PC-3 (cell line): ENCODE measurements at regions not wholly inside any gene's neighbourhood (a gene's known extent, or its start where the extent isn't known, plus 50 kb on each side); places are given as distances from the start of the nearest gene placed in this dataset.
"Not testable (repeated sequence)": the region's sequence is repeated elsewhere in the genome, so short reads cannot be mapped to it uniquely, and the experiment has no call there.

Experiments
- ATAC-seq: fragments of 200-7000 bp; cut with Tn5 transposase; 2 replicates; pipeline ENCODE4 v1.9.1; 2020; ENCODE audit warnings: mild to moderate bottlenecking, moderate library complexity
- BruUV-seq: library from RNA; stranded (reverse); fragments of 400-500 nt; replicated peaks from 2 replicates; lab custom pipeline; 2021; lab: Mats Ljungman, UMichigan
- CTCF ChIA-PET: fragments of 300-600 bp; sonication (Branson Sonifier 250); formaldehyde crosslinking; loops from one replicate; lab custom pipeline; 2022; ENCODE audit warnings: antibody characterized with exemption; lab: Charles Lee
- POLR2A ChIA-PET: fragments of 300-600 bp; sonication (Branson Sonifier 250); formaldehyde crosslinking; loops from one replicate; lab custom pipeline; 2022; ENCODE audit warnings: antibody characterized with exemption; ENCODE audit not compliant: unreplicated experiment; lab: Charles Lee
- DNase-seq: peaks from one replicate; pipeline ENCODE4 v3.0.0-alpha.2; 2015
- H2AFZ ChIP-seq: fragments of 300-600 bp; sonication (generic); 2 replicates; pipeline ENCODE4 v1.6.0; 2016; ENCODE audit warnings: antibody characterized with exemption, low read length
- H3F3A ChIP-seq: fragments of 300-600 bp; sonication (generic); one replicate; pipeline ENCODE4 v1.6.0; 2017; ENCODE audit warnings: antibody characterized with exemption, low read length, control low read depth, mild to moderate bottlenecking; ENCODE audit not compliant: unreplicated experiment
- H3K27ac ChIP-seq: fragments of 300-600 bp; sonication (generic); 2 replicates; pipeline ENCODE4 v1.5.1; 2016; ENCODE audit warnings: mild to moderate bottlenecking, low read length
- H3K27me3 ChIP-seq: fragments of 300-600 bp; sonication (generic); 2 replicates; pipeline ENCODE4 v1.6.1; 2016; ENCODE audit warnings: low read length, mixed read lengths
- H3K36me3 ChIP-seq: fragments of 300-600 bp; sonication (generic); 2 replicates; pipeline ENCODE4 v1.6.1; 2016; ENCODE audit warnings: low read depth, mixed run types, low read length, mixed read lengths
- H3K4me1 ChIP-seq: fragments of 300-600 bp; sonication (generic); 2 replicates; pipeline ENCODE4 v1.5.1; 2016; ENCODE audit warnings: low read length; ENCODE audit not compliant: insufficient read depth
- H3K4me2 ChIP-seq: fragments of 300-600 bp; sonication (generic); 2 replicates; pipeline ENCODE4 v1.6.0; 2016; ENCODE audit warnings: low read length
- H3K4me3 ChIP-seq: fragments of 300-600 bp; sonication (generic); 2 replicates; pipeline ENCODE4 v1.5.1; 2016; ENCODE audit warnings: mild to moderate bottlenecking, low read length, mixed read lengths
- H3K79me2 ChIP-seq: fragments of 300-600 bp; sonication (generic); 2 replicates; pipeline ENCODE4 v1.6.1; 2017; ENCODE audit warnings: low read length, mixed read lengths
- H3K9ac ChIP-seq: fragments of 300-600 bp; sonication (generic); 2 replicates; pipeline ENCODE4 v1.6.0; 2016; ENCODE audit warnings: mild to moderate bottlenecking, low read length
- H3K9me2 ChIP-seq: fragments of 300-600 bp; sonication (generic); replicated peaks from 2 replicates; pipeline ENCODE4 v1.6.1; 2016; ENCODE audit warnings: mixed run types, low read length, mixed read lengths
- H3K9me3 ChIP-seq: fragments of 300-600 bp; sonication (generic); 2 replicates; pipeline ENCODE4 v1.6.1; 2016; ENCODE audit warnings: low read length, mixed read lengths
- H4K20me1 ChIP-seq: fragments of 300-600 bp; sonication (generic); 2 replicates; pipeline ENCODE4 v1.6.1; 2016; ENCODE audit warnings: low read length, mixed read lengths
- EZH2 ChIP-seq: fragments of 300-600 bp; sonication (generic); IDR thresholded peaks from one replicate; pipeline ENCODE4 v1.6.1; 2017; ENCODE audit warnings: antibody characterized with exemption, mild to moderate bottlenecking, low read length; ENCODE audit not compliant: unreplicated experiment
- EZH2phosphoT487 ChIP-seq: fragments of 300-600 bp; sonication (generic); IDR thresholded peaks from 2 replicates; pipeline ENCODE4 v1.6.1; 2018; ENCODE audit warnings: mild to moderate bottlenecking, antibody characterized with exemption, low read length, borderline replicate concordance
- intact Hi-C: fragments of 100-400 bp; cut with micrococcal nuclease; formaldehyde crosslinking; loops from 2 replicates; pipeline ENCODE4 v1.9.0; 2023
- TF ChIP-seq, protein P1 (sequence below): fragments of 300-600 bp; sonication (generic); conservative IDR thresholded peaks from 2 replicates; pipeline ENCODE4 v1.5.1; 2017; ENCODE audit warnings: antibody characterized with exemption, low read depth, mild to moderate bottlenecking, low read length

DNA sequence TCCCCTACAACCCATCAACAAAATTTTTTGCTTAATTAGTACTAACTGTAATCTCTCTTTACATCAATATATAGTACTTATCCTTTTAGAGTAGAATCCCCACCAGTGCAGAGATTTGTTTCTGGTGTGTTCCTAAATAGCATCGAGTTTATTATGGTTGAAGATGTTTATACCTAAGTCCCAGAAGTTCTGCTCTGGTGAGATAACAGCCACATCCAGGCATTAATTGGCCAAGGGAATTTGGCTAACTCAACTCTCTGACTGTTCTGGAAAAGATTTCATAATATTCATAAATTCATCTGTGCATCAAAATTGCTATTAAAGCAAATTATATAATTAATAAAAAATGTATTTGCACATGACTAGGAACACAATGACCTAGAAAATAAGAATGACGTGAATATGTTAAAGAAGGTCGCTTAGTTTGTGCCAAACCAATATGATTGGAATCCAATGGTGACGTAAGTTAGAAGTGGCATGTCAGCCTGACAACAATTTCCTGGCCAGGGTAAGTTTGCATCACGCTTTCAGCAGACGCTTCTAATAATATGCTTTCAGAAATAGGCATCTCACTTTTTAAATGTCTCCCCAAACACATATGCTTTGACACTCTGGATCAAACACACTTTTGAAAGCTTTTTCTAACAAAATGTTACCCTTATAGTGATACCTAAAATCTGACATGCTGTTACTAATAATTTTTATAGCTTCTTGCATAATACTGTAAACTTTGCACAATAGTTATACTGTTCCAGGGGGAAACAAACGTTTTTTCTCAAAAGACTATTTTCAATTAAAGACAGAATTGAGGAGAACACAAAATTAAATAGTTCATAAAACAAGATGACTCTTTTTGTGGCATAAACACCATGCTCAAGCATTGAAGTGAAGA is 236.7 kb downstream of the TENT5A start:
- ATAC-seq, result no peak
- no peaks in the 10 kb centered on the region for H3K9me2 ChIP-seq
- CTCF ChIA-PET, result no interaction called here
- H3K4me2 ChIP-seq, result no peak overlapping the region
- no peaks in the 10 kb centered on the region for H3K36me3 ChIP-seq
- TF ChIP-seq EZH2, result no peak
- TF ChIP-seq EZH2phosphoT487, result no peak
- TF ChIP-seq, protein P1, sequence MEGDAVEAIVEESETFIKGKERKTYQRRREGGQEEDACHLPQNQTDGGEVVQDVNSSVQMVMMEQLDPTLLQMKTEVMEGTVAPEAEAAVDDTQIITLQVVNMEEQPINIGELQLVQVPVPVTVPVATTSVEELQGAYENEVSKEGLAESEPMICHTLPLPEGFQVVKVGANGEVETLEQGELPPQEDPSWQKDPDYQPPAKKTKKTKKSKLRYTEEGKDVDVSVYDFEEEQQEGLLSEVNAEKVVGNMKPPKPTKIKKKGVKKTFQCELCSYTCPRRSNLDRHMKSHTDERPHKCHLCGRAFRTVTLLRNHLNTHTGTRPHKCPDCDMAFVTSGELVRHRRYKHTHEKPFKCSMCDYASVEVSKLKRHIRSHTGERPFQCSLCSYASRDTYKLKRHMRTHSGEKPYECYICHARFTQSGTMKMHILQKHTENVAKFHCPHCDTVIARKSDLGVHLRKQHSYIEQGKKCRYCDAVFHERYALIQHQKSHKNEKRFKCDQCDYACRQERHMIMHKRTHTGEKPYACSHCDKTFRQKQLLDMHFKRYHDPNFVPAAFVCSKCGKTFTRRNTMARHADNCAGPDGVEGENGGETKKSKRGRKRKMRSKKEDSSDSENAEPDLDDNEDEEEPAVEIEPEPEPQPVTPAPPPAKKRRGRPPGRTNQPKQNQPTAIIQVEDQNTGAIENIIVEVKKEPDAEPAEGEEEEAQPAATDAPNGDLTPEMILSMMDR, result no peak
- no peaks in the 10 kb centered on the region for H4K20me1 ChIP-seq
- H3K4me1 ChIP-seq, result no peaks in the 10 kb centered on the region
- H3K4me3 ChIP-seq, result no peak overlapping the region
- no peaks in the 10 kb centered on the region for H3K9me3 ChIP-seq
- H2AFZ ChIP-seq, result no peak overlapping the region
- no peak overlapping the region for H3K27ac ChIP-seq
- intact Hi-C loops, result no loop called here
- no peak for DNase-seq
- POLR2A ChIA-PET, result no interaction called here
- H3K9ac ChIP-seq, result no peak overlapping the region
- no peaks in the 10 kb centered on the region for H3K27me3 ChIP-seq
- H3F3A ChIP-seq, result no peaks in the 10 kb centered on the region
- H3K79me2 ChIP-seq, result no peaks in the 10 kb centered on the region
- BruUV-seq, result no TSS peak

DNA sequence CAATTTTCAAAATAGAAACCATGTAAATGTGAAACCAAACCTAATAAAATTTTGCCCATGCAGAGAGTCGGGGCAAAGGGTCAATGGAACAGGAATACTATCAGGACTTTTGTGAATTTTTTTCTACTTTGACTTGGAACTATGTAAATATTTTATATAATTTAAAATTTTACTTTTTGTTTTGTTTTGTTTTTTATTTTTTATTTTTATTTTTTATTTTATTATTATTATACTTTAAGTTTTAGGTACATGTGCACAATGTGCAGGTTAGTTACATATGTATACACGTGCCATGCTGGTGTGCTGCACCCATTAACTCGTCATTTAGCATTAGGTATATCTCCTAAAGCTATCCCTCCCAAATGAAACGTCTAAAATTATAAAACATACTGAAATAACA is 238.3 kb downstream of the TENT5A start:
- H3K27me3 ChIP-seq, H3F3A ChIP-seq, BruUV-seq, H2AFZ ChIP-seq, H3K79me2 ChIP-seq, H4K20me1 ChIP-seq, POLR2A ChIA-PET, H3K36me3 ChIP-seq, ATAC-seq, DNase-seq, H3K4me1 ChIP-seq, H3K9me2 ChIP-seq, H3K4me3 ChIP-seq, H3K4me2 ChIP-seq, intact Hi-C loops, H3K9ac ChIP-seq, H3K27ac ChIP-seq, CTCF ChIA-PET, H3K9me3 ChIP-seq: not testable (repeated sequence)

DNA sequence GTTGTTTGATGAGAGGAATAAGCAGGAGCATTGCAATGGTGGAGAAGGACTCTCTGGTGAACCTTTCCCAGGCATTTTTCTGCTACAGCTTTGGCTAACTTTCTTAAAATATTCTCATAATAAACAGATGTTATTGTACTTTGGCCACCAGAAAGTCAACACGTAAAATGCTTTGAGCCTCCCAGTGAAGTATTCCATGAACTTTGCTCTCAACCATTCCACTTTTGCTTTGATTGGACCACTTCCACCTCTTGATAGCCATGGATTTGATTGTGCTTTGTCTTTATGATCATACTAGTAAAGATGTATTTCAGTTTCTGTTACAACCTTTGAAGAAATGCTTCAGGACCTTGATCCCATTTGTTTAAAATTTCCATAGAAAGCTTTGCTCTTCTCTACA is 241.1 kb downstream of the TENT5A start:
- Histone ChIP-seq H3K9me3 (no peaks in the 10 kb centered on the region), H3K4me2 (no peak overlapping the region), H3F3A (no peaks in the 10 kb centered on the region), H3K9ac (no peak overlapping the region), H3K27me3 (no peaks in the 10 kb centered on the region), H2AFZ (no peak overlapping the region), H3K4me3 (no peak overlapping the region), H4K20me1 (no peaks in the 10 kb centered on the region), H3K4me1 (no peaks in the 10 kb centered on the region), H3K79me2 (no peaks in the 10 kb centered on the region), H3K36me3 (no peaks in the 10 kb centered on the region), H3K9me2 (no peaks in the 10 kb centered on the region), H3K27ac (no peak overlapping the region)
- TF ChIP-seq, protein P1, result no peak
- no peak for TF ChIP-seq EZH2phosphoT487
- no peak for TF ChIP-seq EZH2
- POLR2A ChIA-PET, result no interaction called here
- ATAC-seq, result no peak
- intact Hi-C loops, result no loop called here
- no peak for DNase-seq
- CTCF ChIA-PET, result no interaction called here
- no TSS peak for BruUV-seq
